ENCODE measurements at regions not wholly inside any gene's neighbourhood (a gene's known extent, or its start where the extent isn't known, plus 50 kb on each side); places are given as distances from the start of the nearest gene placed in this dataset.

GRCh38 chr2:133726973-133727372 is 158.7 kb upstream of the NCKAP5 start:
- DNase-seq (ENCODE audit: low read depth), result no peak
- no peaks in the 10 kb centered on the region for H3K36me3 ChIP-seq (ENCODE audit: control insufficient read depth, insufficient read depth, low read length)
- H3K4me3 ChIP-seq (ENCODE audit: low read depth, low read length), result no peak overlapping the region
- H3K27me3 ChIP-seq (ENCODE audit: control insufficient read depth, insufficient read depth, low read length), result no peaks in the 10 kb centered on the region
- TF ChIP-seq CTCF (IDR thresholded peaks at IDR 0.05; ENCODE audit: insufficient read depth, low read length, poor library complexity, severe bottlenecking), result no peak

- Histone ChIP-seq H3K27me3 (ENCODE audit: control insufficient read depth, insufficient read depth, low read length) (no peaks in the 10 kb centered on the region), H3K36me3 (ENCODE audit: control insufficient read depth, insufficient read depth, low read length) (no peaks in the 10 kb centered on the region), H3K4me3 (ENCODE audit: low read depth, low read length) (no peak overlapping the region)
- TF ChIP-seq CTCF (IDR thresholded peaks at IDR 0.05; ENCODE audit: insufficient read depth, low read length, poor library complexity, severe bottlenecking), result no peak
- DNase-seq (ENCODE audit: low read depth), result no peak
These were observed 163.8 kb upstream of the NCKAP5 start for GRCh38 chr2:133732059-133732458.

GRCh38 chr2:133732982-133733900 is 165.0 kb upstream of the NCKAP5 start:
- no peak overlapping the region for H3K4me3 ChIP-seq (ENCODE audit: low read depth, low read length)
- H3K36me3 ChIP-seq (ENCODE audit: control insufficient read depth, insufficient read depth, low read length), result no peaks in the 10 kb centered on the region
- DNase-seq (ENCODE audit: low read depth), result no peak
- TF ChIP-seq CTCF (IDR thresholded peaks at IDR 0.05; ENCODE audit: insufficient read depth, low read length, poor library complexity, severe bottlenecking), result no peak
- no peaks in the 10 kb centered on the region for H3K27me3 ChIP-seq (ENCODE audit: control insufficient read depth, insufficient read depth, low read length)

- TF ChIP-seq CTCF (IDR thresholded peaks at IDR 0.05; ENCODE audit: insufficient read depth, low read length, poor library complexity, severe bottlenecking), result no peak
- H3K36me3 ChIP-seq (ENCODE audit: control insufficient read depth, insufficient read depth, low read length), result no peaks in the 10 kb centered on the region
- no peak for DNase-seq (ENCODE audit: low read depth)
- H3K27me3 ChIP-seq (ENCODE audit: control insufficient read depth, insufficient read depth, low read length), result no peaks in the 10 kb centered on the region
- H3K4me3 ChIP-seq (ENCODE audit: low read depth, low read length), result no peak overlapping the region
These were observed 165.6 kb upstream of the NCKAP5 start for GRCh38 chr2:133733901-133734255.

GRCh38 chr2:133734716-133735495 is 166.6 kb upstream of the NCKAP5 start:
- no peak overlapping the region for H3K4me3 ChIP-seq (ENCODE audit: low read depth, low read length)
- no peak for DNase-seq (ENCODE audit: low read depth)
- no peaks in the 10 kb centered on the region for H3K36me3 ChIP-seq (ENCODE audit: control insufficient read depth, insufficient read depth, low read length)
- no peak for TF ChIP-seq CTCF (IDR thresholded peaks at IDR 0.05; ENCODE audit: insufficient read depth, low read length, poor library complexity, severe bottlenecking)
- H3K27me3 ChIP-seq (ENCODE audit: control insufficient read depth, insufficient read depth, low read length), result no peaks in the 10 kb centered on the region

All from kidney epithelial cell (primary cell).